Activated CD4-positive, CD25-positive, alpha-beta regulatory T cell treated with anti-CD3 and anti-CD28 coated beads, Interleukin-2, amount 50 U/mL, for 24 hours (primary cell): ENCODE measurements at regions not wholly inside any gene's neighbourhood (a gene's known extent, or its start where the extent isn't known, plus 50 kb on each side); places are given as distances from the start of the nearest gene placed in this dataset.
"Not testable (repeated sequence)": the region's sequence is repeated elsewhere in the genome, so short reads cannot be mapped to it uniquely, and the experiment has no call there.

Source experiments
- ATAC-seq, 2 donors: fragments of 150-1000 bp; cut with Tn5 transposase; one replicate each; pipeline ENCODE4 v1.10.0; 2021; ENCODE audit warnings: mild to moderate bottlenecking in 1 of 2, moderate library complexity in 1 of 2

- ATAC-seq = no peak
These were observed 123.2 kb upstream of the ID4 start for GRCh38 chr6:19713984-19714383.

GRCh38 chr6:19714434-19715166, 122.6 kb upstream of the ID4 start:
- no peak for ATAC-seq

GRCh38 chr6:19715167-19715551, 122.0 kb upstream of the ID4 start:
- ATAC-seq = no peak

DNA sequence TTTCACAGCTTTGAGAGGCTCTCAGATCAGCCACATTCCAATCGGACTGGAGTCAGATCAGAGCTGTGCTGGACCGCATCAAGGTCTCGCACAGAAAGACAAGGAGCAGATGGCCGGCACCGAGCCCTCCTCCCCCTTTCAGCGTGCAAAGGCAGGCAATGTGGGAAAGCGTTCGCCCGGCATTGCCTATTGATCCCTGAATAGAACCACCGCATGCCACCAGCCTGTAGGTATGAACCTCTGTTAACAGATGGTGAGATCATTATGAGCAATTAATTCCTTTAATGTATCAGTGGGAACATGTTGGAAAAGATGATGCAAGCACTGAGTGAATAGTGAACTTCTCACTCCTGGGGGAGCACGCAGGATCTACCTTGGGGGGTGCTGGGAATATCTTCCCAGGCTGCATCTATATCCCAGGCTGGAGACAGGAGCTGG, 117.5 kb upstream of the ID4 start:
- ATAC-seq = no peak

GRCh38 chr6:19721766-19722377, 115.3 kb upstream of the ID4 start:
- no peak for ATAC-seq

DNA sequence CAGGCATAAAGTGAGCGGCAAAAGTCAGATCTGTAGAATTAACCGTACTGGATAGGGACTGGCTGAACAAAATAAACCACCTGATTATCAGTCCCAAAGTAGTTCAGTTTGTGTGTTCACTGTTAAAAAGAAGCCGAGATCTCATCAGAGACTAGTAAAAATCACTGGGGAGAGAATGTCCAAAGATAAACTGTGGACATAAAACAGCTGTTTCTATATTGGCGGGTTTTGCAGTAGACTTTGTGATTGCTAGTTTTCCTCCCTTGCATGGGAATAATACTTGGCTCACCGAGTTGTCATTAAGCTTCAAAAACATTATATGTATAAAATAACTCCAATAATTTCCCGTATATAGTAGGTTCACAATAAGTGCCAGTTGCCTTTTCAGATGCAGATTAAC, 114.2 kb upstream of the ID4 start:
- ATAC-seq = no peak

DNA sequence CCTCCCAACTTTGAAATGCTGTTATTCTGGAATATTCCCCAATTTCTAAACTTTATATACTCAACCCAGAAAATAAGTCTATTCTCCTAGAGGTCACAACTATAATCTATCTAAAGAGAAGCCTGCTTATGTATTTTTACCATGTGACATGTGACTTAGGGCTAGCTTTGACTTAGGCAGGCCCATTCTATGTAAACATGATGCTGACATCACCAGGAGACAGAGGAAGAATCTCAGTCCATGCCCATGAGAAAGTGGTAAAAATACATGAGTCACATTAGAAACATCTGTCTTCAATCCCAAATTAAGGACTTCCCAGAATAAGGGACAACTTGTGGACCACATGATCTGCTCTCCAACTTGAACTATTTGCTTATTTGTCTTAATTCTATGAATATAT, 113.6 kb upstream of the ID4 start:
- ATAC-seq = no peak

- ATAC-seq = not testable (repeated sequence)
These were observed 111.7 kb upstream of the ID4 start for GRCh38 chr6:19725436-19725835.

DNA sequence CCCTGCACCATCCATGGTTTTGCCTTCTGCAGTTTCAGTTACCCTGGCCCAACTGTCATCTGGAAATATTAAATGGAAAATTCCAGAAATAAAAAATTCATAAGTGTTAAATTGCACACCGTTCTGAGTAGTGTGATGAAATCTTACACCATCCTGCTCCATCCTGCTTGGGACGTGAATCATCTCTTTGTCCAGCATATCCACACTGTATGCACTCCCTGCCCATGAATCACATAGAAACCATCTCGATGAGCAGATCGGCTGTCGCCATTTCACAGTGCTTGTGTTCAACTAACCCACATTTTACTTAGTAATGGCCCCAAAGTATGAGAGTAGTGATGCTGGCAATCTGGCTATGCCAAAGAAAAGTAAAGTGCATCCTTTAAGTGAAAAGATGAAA, 105.9 kb upstream of the ID4 start:
- ATAC-seq = no peak

GRCh38 chr6:19734061-19734460, 103.1 kb upstream of the ID4 start:
- no peak for ATAC-seq

DNA sequence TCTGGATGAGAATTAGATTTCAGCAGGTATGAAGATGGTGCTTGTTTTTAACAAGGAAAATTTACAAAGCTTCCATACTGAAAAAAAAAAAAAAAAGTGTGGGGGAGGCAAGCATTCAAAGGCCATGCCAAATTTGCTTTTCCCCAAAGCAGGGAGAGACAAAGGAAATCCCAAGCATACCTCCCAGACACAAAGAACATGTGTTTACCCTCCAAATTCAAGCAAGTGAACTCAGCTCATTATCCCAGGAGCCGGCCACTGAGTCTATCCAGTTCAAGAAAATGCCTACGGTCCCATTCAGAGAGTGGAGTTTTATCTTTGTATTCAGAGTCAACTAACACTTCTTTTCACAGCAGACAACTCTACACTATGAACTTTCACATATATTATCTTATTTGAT, 102.7 kb upstream of the ID4 start:
- no peak for ATAC-seq

GRCh38 chr6:19736066-19736465, 101.1 kb upstream of the ID4 start:
- no peak for ATAC-seq

GRCh38 chr6:19738010-19738409, 99.2 kb upstream of the ID4 start:
- ATAC-seq = no peak

GRCh38 chr6:19749722-19750121, 87.4 kb upstream of the ID4 start:
- no peak for ATAC-seq

DNA sequence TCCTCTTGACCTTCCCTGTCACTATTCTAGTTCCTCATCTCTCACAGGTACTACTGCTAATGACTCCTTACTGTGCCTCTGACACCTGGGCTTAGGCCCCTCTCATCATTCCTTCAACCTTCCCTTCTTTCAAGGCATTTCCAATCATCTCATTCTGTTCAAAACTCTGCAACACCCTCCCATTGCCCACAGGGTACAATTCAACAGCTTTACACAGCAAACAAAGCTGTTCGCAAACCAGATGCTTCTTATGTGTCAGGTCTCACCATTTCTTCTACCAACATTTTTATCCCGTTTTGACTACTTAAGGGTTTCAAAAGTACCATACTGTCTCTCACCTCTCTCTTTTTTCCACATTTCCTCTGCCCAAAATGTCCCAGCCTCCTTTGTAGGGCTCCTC, 84.4 kb upstream of the ID4 start:
- ATAC-seq = no peak

GRCh38 chr6:19753826-19754225, 83.3 kb upstream of the ID4 start:
- ATAC-seq = no peak

DNA sequence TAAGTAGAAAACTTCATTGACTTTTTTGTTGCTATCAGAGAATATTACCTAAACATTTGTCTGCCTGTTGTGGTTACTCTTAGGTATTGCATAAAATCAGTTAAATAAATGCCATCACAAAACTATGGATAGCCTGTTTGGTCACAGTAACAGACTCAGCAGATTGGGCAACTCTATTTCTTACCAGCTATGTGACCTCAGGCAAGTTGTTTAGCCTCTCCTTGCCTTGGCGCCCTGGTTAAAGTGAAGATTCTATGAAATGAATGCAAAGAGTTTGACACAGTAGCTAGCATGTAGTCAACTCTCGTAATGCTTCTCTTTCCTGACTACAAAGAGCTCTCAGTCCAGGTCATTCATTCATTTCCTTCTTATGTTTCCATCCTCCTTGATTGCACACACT, 82.5 kb upstream of the ID4 start:
- no peak for ATAC-seq

DNA sequence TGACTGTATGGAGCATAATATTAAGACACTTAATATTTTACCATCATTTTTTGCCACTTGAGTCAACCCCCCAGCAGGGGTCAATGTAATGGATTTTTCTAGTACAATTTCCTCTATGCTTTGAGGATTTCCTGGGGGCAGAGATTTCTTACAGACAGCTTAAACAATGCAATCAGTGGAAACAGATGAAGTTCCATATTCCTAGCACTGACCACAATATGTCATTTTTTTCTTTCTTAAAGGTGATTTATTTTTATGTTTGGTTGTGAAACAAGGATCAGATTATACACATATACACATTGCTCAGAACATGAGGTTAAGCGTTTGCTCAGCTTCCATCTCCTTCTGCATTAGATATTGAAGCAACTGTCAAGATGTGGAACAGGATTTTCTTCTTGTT, 82.0 kb upstream of the ID4 start:
- no peak for ATAC-seq

- ATAC-seq = no peak
These were observed 80.1 kb upstream of the ID4 start for GRCh38 chr6:19757036-19757435.

DNA sequence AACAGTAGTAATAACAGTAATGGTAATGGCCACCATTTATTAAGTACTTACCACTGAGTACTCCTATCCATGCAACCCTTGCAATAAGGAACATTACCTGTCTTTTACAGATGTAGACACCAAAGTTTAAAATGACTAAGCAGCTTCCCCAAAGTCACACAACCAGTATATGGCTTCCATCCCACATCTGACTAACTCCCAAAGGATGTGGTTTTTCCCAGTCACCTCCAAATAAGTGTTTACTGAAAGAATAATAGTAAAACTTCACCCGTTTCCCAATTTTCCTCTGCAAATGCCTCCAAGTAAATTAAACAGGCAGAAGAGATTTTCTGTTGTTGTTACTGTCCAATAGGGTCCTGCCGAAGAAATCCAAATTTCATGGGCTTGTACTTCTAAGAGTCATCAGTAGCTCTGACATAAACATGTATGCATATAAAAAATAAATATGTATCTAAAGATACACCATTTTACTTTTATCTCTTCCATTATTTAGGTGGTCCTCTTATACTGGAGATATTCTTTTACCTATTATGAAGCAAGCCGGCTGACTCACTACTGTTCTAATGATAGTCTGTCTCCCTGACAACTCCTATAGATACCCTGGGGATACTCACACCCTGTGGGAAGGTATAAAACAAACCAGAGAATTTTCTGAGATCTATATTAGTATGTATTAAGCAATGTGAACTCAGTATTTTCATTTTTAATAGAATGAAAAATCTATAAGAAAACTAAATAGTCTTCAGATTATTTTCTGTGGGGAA, 77.9 kb upstream of the ID4 start:
- ATAC-seq = no peak

DNA sequence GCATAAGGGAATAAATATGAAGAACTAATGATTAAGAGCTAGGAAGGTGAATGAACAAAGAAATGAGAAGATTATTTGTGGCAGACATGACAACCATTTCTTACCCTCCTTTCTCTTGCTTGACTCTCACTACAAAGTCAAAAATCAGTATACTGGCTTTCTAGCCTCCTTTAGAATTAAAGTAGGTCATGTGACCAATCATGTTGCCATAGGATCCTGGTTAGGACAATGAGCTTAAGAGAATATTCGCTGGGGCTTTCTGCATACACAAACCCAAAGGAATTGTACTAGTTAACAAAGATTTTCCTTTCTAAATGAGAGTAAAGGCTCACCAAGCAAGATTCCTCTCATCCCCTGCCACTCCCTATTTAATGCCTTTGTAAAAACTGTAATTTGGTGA, 76.0 kb upstream of the ID4 start:
- ATAC-seq = no peak

- ATAC-seq = no peak
These were observed 65.3 kb upstream of the ID4 start for GRCh38 chr6:19771753-19772336.

DNA sequence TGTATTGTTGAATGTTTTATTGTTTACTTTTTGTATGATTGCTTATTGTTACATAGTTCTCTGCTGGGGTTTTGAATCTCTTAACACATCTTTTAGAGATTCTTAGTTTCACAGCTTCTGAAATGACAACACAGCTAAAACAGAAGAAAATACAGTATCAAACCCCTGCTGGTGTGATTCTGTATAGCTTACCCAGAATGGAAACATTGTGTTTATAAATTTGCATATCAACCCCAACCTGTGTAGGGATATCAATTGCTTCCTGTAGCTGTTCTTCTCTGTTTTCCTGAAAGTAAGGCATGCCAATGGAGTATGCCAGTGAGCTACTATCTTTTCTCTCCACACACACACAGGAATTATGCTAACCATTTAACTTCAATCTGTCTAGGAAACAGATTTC, 64.3 kb upstream of the ID4 start:
- no peak for ATAC-seq

DNA sequence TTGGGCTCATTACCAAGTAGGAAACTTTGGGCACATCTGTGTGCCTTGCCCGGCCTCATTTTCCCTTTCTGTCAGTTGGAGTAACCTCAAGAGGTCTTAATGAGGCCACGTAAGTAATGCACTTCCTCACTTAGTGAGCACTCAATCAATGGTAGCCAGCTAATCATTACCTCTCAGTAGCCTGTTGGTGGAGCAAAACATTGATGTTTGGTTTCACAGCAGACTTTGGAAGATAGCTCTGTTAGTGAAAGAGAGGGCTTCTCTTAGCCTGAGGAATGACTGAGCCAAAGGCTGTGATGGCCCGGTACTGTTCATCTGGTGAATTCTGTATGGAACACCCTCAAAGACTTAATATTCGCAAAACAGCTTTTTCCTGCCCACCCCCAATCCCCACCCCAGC, 55.9 kb upstream of the ID4 start:
- ATAC-seq = no peak
